NCI-H1092 treated with DMSO at 0.1 percent for 48 hours (cell line): ENCODE measurements at regions not wholly inside any gene's neighbourhood (a gene's known extent, or its start where the extent isn't known, plus 50 kb on each side); places are given as distances from the start of the nearest gene placed in this dataset.
A peak's percentile ranks its signal among the peaks of the same experiment; 100 is the strongest.
"Not testable (repeated sequence)": the region's sequence is repeated elsewhere in the genome, so short reads cannot be mapped to it uniquely, and the experiment has no call there.

ENCODE experiments used
- DNase-seq: peaks from one replicate; lab custom pipeline; 2025; lab: John Stamatoyannopoulos, UW

GRCh38 chr12:58728397-58728796, 191.9 kb downstream of the LRIG3 start:
- DNase-seq: no peak

- DNase-seq: no peak
Observed at GRCh38 chr12:58731096-58731495, 189.2 kb downstream of the LRIG3 start.

- no peak for DNase-seq
Observed at GRCh38 chr12:58732894-58733293, 187.4 kb downstream of the LRIG3 start.

DNA sequence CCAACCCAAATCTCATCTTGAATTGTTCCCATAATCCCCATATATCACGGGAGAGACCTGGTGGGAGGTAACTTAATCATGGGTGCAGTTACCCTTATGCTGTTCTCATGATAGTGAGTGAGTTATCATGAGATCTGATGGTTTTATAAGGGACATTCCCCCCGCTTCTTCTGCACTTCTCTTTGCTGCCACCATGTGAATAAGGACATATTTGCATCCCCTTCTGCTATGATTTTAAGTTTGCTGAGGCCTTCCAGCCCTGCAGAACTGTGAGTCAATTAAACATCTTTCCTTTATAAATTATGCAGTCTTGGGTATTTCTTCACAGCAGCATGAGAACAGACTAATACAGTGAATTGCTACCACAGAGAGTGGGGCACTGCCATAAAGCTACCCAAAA, 179.1 kb downstream of the LRIG3 start:
- DNase-seq: no peak

DNA sequence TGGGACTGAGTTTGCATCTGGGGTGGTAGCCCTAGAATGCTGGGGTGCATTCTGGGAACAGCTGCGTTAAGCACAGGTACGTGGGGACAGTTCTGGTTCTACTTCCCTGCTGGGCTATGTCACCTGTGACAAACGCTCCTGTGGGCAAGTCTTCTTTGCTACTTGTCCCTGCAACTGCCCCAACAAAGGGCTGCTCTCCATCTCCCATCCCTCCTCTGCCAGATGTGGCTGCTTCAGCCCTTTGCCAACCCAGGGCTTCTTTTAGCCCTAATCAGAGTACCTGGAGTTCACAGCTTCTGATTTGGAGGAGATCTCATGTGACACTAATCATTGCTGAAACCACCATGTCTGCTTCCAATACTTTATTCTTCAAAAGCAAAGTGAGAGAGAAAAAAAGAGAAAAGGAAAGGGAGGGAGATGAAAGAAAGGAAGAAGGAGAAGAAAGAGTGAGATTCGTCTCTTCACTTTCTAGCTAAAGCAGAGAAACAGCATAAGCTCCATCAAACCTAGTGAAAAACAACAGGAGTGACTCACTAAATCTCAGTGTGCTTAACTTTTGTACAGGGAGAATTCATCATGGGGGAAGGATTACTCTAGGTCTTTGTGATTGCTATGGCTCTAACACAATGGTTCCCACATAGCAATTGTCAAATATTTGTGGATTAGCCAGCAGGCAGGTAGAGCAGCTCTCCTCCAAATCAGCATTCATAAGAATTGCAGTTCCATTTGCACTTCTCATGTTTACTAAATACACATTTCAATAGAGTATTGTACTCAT, 174.8 kb downstream of the LRIG3 start:
- DNase-seq: no peak

GRCh38 chr12:58747533-58747932, 172.8 kb downstream of the LRIG3 start:
- no peak for DNase-seq

DNA sequence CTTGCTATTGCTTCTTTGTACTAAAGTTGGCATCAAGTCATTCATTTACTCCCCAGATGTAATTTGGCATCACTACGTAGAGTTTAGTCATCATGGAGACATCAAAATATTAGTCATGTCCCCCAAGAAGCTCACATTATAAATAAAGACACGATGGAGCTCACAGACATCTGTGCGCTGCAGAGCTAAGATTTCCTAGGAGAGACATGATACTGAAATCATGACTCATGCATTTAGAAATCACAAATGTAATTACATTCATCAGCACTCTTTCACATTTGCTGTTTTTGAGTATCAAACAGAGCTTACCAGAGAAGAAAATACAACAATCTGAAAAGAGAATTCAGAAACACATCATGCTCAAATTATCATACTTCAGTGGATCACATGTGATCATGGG, 169.8 kb downstream of the LRIG3 start:
- no peak for DNase-seq

GRCh38 chr12:58757422-58757821, 162.9 kb downstream of the LRIG3 start:
- DNase-seq: no peak

DNA sequence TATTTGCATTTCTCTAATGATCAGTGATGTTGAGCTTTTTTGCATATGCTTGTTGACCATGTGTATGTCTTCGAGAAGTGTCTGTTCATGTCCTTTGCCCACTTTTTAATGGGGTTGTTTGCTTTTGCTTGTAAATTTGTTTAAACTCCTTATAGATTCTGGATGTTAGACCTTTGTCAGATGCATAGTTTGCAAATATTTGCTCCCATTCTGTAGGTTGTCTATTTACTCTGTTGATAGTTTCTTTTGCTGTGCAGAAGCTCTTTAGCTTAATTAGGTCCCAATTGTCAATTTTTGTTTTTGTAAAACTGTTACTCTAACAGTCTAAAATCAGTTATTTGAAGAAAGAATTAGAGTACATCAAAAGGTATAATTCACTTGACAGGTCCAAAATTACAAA, 160.6 kb downstream of the LRIG3 start:
- DNase-seq: not testable (repeated sequence)

DNA sequence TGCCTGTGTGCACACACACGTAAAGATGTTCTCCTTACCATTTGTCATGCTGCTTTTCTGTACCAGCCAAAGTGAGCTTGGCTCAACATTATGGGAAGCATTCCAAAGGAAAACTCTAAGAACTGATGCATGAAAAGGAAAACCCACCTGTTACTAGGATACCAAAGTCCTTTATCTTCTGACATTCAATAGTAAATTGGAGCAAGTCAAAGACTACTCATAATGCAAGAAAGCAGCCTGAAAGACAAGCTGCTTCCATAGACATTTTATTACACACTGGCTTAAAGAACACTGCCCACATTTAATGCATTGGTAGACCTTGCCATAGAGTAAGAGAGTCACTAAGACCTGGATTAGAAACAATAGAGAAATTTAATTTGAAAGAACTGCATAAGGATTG, 159.0 kb downstream of the LRIG3 start:
- DNase-seq: no peak

DNA sequence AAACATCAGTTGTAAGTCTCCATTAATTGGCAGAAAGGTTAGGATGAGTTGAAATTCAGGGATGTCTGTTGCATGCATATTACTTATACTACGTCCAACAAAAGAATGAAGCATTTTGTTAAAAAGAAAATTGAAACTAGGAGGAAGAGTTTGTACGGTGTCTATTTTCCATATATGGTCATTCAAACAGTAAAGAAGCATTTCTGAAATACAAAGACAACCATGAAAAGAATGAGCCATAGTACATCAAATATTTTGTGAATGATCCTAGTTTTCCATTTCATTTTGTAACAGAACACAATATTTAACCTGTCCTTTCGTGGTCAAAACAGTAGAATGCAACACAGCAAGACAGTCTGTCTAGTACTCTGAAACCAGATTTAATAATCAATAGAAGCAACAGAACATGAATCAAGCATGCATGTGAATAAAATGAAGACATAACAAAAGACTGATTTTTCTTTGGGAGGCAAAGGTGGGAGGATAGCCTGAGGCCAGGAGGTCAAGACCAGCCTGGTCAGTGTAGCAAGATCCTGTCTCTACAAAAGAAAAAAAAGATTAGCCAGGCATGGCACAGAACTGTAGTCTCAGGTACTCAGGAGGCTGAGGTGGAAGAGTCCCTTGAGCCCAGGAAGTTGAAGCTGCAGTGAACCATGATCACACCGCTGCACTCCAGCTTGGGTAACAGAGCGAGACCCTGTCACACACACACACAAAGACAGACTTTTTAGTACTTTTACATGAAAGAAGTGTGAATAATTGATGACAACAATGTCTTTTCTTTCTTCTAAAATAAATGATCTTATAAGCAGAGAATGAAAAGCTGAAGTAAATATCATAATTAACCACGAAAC, 156.0 kb downstream of the LRIG3 start:
- no peak for DNase-seq

- peak; percentile 36 for DNase-seq
Observed at GRCh38 chr12:58765076-58765475, 155.2 kb downstream of the LRIG3 start.

- peak; percentile 77 for DNase-seq
Observed at GRCh38 chr12:58765653-58766512, 154.4 kb downstream of the LRIG3 start.

GRCh38 chr12:58766513-58766870, 153.8 kb downstream of the LRIG3 start:
- no peak for DNase-seq

GRCh38 chr12:58767496-58767895, 152.8 kb downstream of the LRIG3 start:
- DNase-seq: no peak

DNA sequence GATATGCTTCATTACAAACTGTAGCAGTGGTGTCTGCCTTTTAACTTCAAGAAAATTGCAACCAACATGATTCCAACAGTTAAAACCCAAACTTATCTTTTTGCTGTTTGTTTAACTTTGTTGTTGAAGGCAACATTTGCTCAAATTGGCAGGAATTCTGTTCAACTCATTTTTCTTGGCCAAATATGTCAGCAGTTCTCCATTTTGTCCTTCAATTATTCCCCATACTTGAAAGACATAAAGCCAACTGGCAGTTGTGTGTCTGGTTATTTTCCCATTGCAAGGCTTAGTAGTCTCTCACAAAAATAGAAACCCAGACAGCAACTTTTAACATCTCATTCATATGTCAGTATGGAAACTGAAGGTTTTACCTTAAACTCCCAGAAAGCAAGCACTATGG, 146.3 kb downstream of the LRIG3 start:
- DNase-seq: no peak

- DNase-seq: no peak
Observed at GRCh38 chr12:58774731-58775130, 145.6 kb downstream of the LRIG3 start.

DNA sequence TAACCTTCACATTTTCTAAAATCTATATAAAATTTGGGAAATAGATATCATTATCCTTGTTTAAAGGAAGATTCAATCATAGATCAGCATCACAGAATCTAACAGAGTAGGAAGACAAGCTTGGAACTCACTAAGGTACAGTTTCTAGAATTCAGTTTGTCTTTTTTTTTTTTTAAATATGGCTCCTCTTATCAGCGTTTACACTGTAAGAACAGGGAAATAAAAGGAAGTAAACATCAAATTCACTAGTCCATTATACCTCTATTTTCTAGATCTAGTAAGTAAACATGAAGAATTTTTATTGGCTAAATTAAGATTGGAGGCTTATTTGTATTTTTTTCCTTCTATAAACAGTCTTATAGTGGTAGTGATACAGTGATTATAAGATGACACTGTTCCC, 144.9 kb downstream of the LRIG3 start:
- DNase-seq: no peak

- DNase-seq: no peak
Observed at GRCh38 chr12:58776144-58776543, 144.2 kb downstream of the LRIG3 start.

DNA sequence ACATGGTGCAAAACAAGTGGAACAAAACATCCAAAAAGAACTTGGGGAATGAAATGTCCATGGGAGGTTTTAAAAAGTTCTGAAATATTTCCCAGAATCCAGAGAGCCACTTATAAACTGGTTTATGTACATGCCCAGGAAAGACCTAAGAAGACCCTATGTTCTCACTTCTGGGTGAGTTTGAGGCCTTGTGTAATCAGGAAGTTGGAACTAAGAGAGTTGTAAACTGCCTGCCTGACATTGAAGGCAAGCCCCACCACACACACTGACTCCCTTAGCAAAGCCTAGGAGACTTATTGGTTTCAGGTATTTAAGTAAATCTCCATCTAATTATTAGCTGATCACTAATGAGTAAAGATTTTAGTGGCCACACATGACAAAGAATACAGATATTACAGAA, 142.5 kb downstream of the LRIG3 start:
- no peak for DNase-seq

- DNase-seq: no peak
Observed at GRCh38 chr12:58781609-58782008, 138.7 kb downstream of the LRIG3 start.

- peak; percentile 11 for DNase-seq
Observed at GRCh38 chr12:58787021-58787760, 133.1 kb downstream of the LRIG3 start.
